NCI-H1417 treated with DMSO at 0.1 percent for 48 hours (cell line): ENCODE measurements at regions not wholly inside any gene's neighbourhood (a gene's known extent, or its start where the extent isn't known, plus 50 kb on each side); places are given as distances from the start of the nearest gene placed in this dataset.

Experiments
- DNase-seq: peaks from one replicate; lab custom pipeline; 2025; lab: John Stamatoyannopoulos, UW

DNA sequence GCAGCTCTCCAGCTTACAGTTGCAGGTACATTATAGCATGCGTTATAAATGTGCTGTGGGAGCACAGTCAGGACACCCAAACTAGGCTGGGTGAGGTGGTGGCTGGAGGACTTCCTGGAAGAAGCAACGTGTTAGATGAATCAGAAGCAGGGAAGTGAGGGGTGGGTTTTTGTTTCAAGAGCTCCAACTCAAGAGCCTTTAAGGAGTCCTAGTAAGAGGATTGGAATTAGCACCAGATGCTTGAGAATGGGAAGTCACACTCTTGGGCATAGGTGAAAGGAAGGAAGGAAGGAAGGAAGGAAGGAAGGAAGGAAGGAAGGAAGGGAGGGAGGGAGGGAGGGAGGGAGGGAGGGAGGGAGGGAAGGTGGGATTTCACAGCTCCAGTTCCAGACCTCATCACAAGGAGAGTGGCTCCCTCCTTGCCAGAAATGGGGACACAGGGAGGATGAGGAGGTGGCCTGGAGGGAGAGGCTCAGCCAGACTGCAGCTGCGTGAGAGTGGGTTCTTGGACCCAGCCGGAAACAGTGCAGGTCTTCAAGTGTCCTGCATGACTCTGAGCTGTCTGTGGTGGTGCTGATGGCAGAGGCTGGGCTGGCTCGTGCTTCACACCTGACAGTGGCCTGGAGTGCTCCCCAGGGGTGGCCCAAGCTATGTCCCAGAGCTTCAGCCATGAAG lies 115.7 kb upstream of the GSC start:
- no peak for DNase-seq

DNA sequence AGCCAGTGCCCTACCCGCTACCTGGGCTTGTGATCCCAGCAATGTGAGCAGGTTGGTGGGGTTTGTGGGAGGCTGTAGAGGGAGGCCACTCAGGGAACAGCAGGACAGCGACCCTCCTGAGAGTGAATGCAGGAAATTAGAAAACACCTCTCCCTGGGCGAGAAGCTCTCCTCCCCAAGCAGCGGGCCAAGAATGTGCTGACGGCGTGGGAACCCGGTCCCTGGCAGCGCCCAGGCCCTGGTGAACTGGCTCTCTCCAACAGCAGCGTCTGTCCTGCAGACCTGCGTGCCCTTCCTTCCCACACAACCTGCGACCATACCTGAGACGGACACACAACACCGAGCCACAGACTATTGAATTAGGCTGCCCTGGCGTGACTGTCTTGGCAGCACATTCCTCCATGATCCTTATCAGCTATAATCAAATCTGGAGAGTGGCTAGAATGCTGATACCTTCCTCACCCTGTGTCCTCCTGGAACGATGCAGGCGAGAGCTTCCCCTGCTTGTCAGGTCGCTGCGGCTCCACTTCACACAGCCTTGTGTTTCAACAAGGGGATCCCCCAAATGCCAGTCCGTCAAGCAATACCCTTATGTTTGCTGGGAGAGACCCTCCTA lies 114.8 kb upstream of the GSC start:
- DNase-seq, result no peak

DNA sequence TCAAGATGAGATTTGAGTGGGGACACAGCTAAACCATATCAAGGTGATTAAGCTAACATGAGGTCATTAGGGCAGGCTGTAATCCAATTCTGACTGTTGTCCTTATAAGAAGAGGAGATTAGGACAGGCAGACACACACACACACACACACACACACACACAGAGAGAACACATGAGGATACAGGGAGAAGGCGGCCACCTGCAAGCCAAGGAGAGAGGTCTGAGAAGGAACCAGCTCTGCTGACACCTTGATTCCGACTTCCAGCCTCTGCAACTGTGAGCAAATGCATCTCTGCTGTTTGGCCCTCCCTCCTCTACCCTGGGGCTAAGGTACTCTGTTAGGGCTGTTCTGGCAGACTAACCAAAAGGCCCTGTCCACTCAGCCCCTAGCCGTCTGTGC lies 112.5 kb upstream of the GSC start:
- no peak for DNase-seq

DNA sequence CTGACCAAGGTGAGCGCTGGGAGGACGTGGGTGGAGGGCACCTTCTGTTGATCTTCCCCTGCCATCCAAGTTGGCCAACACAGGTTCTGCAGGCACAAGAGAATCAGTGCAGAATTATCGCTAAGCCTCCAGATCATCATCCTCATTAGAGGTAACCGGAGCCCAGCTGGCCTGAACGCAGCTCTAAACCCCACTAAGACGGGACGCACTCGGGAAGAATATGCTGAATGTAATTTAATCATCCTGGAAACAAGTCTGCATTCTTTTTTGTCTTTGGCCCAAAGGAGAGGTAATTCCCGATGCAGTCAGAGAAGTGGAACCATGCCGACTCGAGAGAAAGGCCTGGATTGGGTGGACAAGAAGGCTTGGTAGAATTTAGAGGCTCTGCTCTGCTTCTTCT lies 111.0 kb upstream of the GSC start:
- DNase-seq, result no peak

GRCh38 chr14:94880106-94880505 lies 110.2 kb upstream of the GSC start:
- DNase-seq, result no peak

- DNase-seq, result no peak
These were observed 109.6 kb upstream of the GSC start for GRCh38 chr14:94879537-94879936.

- DNase-seq, result no peak
These were observed 106.4 kb upstream of the GSC start for GRCh38 chr14:94876306-94876705.

GRCh38 chr14:94875256-94875655 lies 105.3 kb upstream of the GSC start:
- DNase-seq, result no peak

GRCh38 chr14:94868772-94869072 lies 98.8 kb upstream of the GSC start:
- no peak for DNase-seq

DNA sequence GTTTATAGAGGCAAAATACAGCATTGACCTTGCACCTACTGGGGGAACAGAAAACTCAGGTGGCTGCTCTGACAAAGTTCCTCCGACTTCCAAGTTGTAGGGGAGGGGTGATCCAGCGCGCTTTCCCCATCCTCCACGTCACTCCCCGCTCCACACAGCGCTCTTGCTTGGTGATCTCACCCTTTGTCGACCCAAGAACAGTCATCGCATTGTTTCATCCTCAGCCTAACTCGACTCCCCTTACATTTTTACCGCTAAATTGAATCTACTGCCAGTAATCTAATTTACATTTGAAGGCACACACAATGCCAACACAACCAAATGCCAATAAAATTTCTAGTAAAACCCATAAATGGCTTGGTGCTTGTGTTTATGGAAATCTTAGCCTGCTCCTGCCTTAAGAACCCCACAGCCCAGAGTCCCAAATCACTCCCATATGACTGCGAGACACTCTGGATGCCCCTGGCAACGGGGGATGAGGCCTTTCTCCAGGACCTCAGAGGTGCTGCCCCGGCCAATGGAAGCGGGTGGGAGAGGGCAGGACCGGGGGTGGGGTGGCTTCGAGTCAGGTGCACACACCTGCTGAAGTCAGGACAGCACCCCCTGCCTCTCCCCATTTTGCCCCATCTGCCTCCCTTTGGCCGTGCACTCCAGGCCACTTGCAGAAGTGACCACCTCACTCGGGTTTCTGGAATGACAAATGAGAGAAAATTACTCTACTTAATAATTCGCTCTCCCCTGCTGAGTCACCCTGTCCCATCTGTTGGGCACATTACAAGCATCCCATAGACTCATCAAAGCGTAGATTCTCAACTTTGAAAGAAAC lies 98.2 kb upstream of the GSC start:
- no peak for DNase-seq

- no peak for DNase-seq
These were observed 97.3 kb upstream of the GSC start for GRCh38 chr14:94867209-94867608.

- DNase-seq, result no peak
These were observed 94.7 kb upstream of the GSC start for GRCh38 chr14:94864387-94865195.

DNA sequence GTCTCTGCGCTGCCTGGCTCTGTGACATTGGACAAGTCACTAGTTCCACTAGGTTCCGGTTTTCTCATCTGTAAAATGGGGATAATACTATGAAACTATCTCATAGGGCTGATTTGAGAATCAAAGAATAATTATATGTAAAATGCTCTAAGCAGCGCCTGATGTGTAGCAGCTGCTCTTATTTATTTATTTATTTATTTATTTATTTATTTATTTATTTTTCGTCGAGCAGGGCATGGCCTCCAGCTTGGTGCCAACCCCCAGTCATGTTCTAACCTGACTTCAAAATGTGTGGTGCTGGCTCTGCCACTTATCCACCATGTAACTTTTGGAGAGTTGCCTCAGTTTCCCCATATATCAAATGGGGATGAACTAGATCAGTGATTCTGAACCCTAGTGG lies 93.5 kb upstream of the GSC start:
- no peak for DNase-seq

- no peak for DNase-seq
These were observed 88.0 kb upstream of the GSC start for GRCh38 chr14:94857950-94858349.

DNA sequence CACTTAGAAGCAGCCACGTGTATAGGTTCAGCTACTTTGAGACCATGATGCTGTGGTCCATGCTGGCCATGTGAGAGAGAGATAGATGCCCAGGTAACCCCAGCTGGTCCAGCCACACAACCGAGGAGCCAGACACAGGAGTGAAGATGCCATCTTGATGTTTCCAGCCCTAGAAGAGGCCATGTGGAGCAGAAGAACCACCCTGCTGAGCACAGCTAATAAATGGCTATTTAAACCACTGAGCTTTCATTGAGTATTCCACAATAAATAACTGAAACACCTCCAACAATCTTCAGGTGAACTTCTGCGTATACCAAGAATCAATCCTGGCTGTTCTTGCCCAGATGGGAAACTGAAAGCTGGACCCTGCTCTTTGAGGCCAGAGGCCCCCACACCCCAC lies 84.0 kb upstream of the GSC start:
- DNase-seq, result no peak

GRCh38 chr14:94850309-94851211 lies 80.6 kb upstream of the GSC start:
- no peak for DNase-seq

- DNase-seq, result no peak
These were observed 74.8 kb upstream of the GSC start for GRCh38 chr14:94844593-94845152.

- DNase-seq, result no peak
These were observed 70.6 kb upstream of the GSC start for GRCh38 chr14:94840467-94840866.

GRCh38 chr14:94839348-94839747 lies 69.4 kb upstream of the GSC start:
- DNase-seq, result no peak

- DNase-seq, result no peak
These were observed 66.9 kb upstream of the GSC start for GRCh38 chr14:94836849-94837248.

- no peak for DNase-seq
These were observed 63.7 kb upstream of the GSC start for GRCh38 chr14:94833633-94834032.
